MM.1S (cell line): ENCODE measurements at regions not wholly inside any gene's neighbourhood (a gene's known extent, or its start where the extent isn't known, plus 50 kb on each side); places are given as distances from the start of the nearest gene placed in this dataset.

Experiments used
- DNase-seq: peaks from one replicate; pipeline ENCODE4 v3.0.0-alpha.2; 2015
- H2AFZ ChIP-seq: fragments of 300-600 bp; sonication (generic); 2 replicates; pipeline ENCODE4 v1.6.0; 2016; ENCODE audit warnings: antibody characterized with exemption, low read length
- H3F3A ChIP-seq: fragments of 300-600 bp; sonication (generic); 2 replicates; pipeline ENCODE4 v1.6.1; 2016; ENCODE audit warnings: mild to moderate bottlenecking, antibody characterized with exemption, low read length, moderate library complexity, mixed read lengths; ENCODE audit not compliant: insufficient read depth
- H3K27ac ChIP-seq: fragments of 300-600 bp; sonication (generic); 2 replicates; pipeline ENCODE4 v1.5.1; 2016; ENCODE audit warnings: mild to moderate bottlenecking, low read length
- H3K27me3 ChIP-seq: fragments of 300-600 bp; sonication (generic); replicated peaks from 2 replicates; pipeline ENCODE4 v1.6.0; 2016; ENCODE audit warnings: low read length; ENCODE audit not compliant: insufficient read depth
- H3K36me3 ChIP-seq: fragments of 300-600 bp; sonication (generic); replicated peaks from 2 replicates; pipeline ENCODE4 v1.6.1; 2016; ENCODE audit warnings: mild to moderate bottlenecking, low read length, mixed read lengths; ENCODE audit not compliant: insufficient read depth
- H3K4me1 ChIP-seq: fragments of 300-600 bp; sonication (generic); 2 replicates; pipeline ENCODE4 v1.6.1; 2016; ENCODE audit warnings: low read length, mixed read lengths
- H3K4me2 ChIP-seq: fragments of 300-600 bp; sonication (generic); 2 replicates; pipeline ENCODE4 v1.6.0; 2016; ENCODE audit warnings: low read depth, low read length
- H3K4me3 ChIP-seq: fragments of 300-600 bp; sonication (generic); 2 replicates; pipeline ENCODE4 v1.5.1; 2016; ENCODE audit warnings: low read length, mixed read lengths
- H3K79me2 ChIP-seq: fragments of 300-600 bp; sonication (generic); 2 replicates; pipeline ENCODE4 v1.6.1; 2016; ENCODE audit warnings: mixed run types, low read length, mixed read lengths
- H3K9ac ChIP-seq: fragments of 300-600 bp; sonication (generic); 2 replicates; pipeline ENCODE4 v1.6.1; 2016; ENCODE audit warnings: low read length, mixed read lengths
- H3K9me2 ChIP-seq: fragments of 300-600 bp; sonication (generic); replicated peaks from 2 replicates; pipeline ENCODE4 v1.6.1; 2016; ENCODE audit warnings: mild to moderate bottlenecking, low read length, mixed read lengths; ENCODE audit not compliant: insufficient read depth
- H3K9me3 ChIP-seq: fragments of 300-600 bp; sonication (generic); replicated peaks from 2 replicates; pipeline ENCODE4 v1.6.1; 2016; ENCODE audit warnings: mild to moderate bottlenecking, low read length, mixed read lengths; ENCODE audit not compliant: insufficient read depth
- H4K20me1 ChIP-seq: fragments of 300-600 bp; sonication (generic); 2 replicates; pipeline ENCODE4 v1.6.1; 2016; ENCODE audit warnings: mild to moderate bottlenecking, low read length, moderate library complexity, mixed read lengths; ENCODE audit not compliant: insufficient read depth
- CTCF ChIP-seq: fragments of 300-600 bp; sonication (generic); IDR thresholded peaks from 2 replicates; pipeline ENCODE4 v1.5.1; 2016; ENCODE audit warnings: antibody characterized with exemption, low read length, mixed read lengths
- EZH2 ChIP-seq: fragments of 300-600 bp; sonication (generic); optimal IDR thresholded peaks from 2 replicates; pipeline ENCODE3; 2017; ENCODE audit warnings: low read depth, mild to moderate bottlenecking, antibody characterized with exemption, low read length, mixed read lengths
- EZH2phosphoT487 ChIP-seq: fragments of 300-600 bp; sonication (generic); IDR thresholded peaks from 2 replicates; pipeline ENCODE4 v1.6.1; 2018; ENCODE audit warnings: antibody characterized with exemption, low read length

GRCh38 chr2:208556983-208557484, 150.4 kb downstream of the PTH2R start:
- no peak overlapping the region for H2AFZ ChIP-seq
- H3K27me3 ChIP-seq: no peaks in the 10 kb centered on the region
- no peak overlapping the region for H3K27ac ChIP-seq
- no peaks in the 10 kb centered on the region for H3F3A ChIP-seq
- no peak overlapping the region for H3K4me2 ChIP-seq
- no peak for DNase-seq
- TF ChIP-seq EZH2phosphoT487 (no peak), CTCF (no peak), EZH2 (no peak)
- H3K36me3 ChIP-seq: no peaks in the 10 kb centered on the region
- H3K9ac ChIP-seq: no peak overlapping the region
- H3K9me3 ChIP-seq: no peaks in the 10 kb centered on the region
- no peaks in the 10 kb centered on the region for H3K4me1 ChIP-seq
- no peak overlapping the region for H3K4me3 ChIP-seq
- no peaks in the 10 kb centered on the region for H3K79me2 ChIP-seq
- H3K9me2 ChIP-seq: no peaks in the 10 kb centered on the region
- H4K20me1 ChIP-seq: no peaks in the 10 kb centered on the region

- Histone ChIP-seq H3K27ac (no peak overlapping the region), H3K4me3 (no peak overlapping the region), H3K4me2 (no peak overlapping the region), H4K20me1 (no peaks in the 10 kb centered on the region), H2AFZ (no peak overlapping the region), H3K9me2 (no peaks in the 10 kb centered on the region), H3K9me3 (no peaks in the 10 kb centered on the region), H3K9ac (no peak overlapping the region), H3K27me3 (no peaks in the 10 kb centered on the region), H3F3A (no peaks in the 10 kb centered on the region), H3K79me2 (no peaks in the 10 kb centered on the region), H3K4me1 (no peaks in the 10 kb centered on the region), H3K36me3 (no peaks in the 10 kb centered on the region)
- TF ChIP-seq EZH2phosphoT487: no peak
- no peak for TF ChIP-seq CTCF
- no peak for TF ChIP-seq EZH2
- DNase-seq: no peak
Measured at GRCh38 chr2:208565690-208566416, 159.3 kb downstream of the PTH2R start.

- no peaks in the 10 kb centered on the region for H3K9me2 ChIP-seq
- H3K9me3 ChIP-seq: no peaks in the 10 kb centered on the region
- no peaks in the 10 kb centered on the region for H3K79me2 ChIP-seq
- no peaks in the 10 kb centered on the region for H4K20me1 ChIP-seq
- H3F3A ChIP-seq: no peaks in the 10 kb centered on the region
- no peak overlapping the region for H3K27ac ChIP-seq
- TF ChIP-seq EZH2phosphoT487 (no peak), EZH2 (no peak), CTCF (no peak)
- no peaks in the 10 kb centered on the region for H3K36me3 ChIP-seq
- H3K4me2 ChIP-seq: no peak overlapping the region
- H2AFZ ChIP-seq: no peak overlapping the region
- no peak overlapping the region for H3K4me3 ChIP-seq
- H3K9ac ChIP-seq: no peak overlapping the region
- no peaks in the 10 kb centered on the region for H3K4me1 ChIP-seq
- DNase-seq: no peak
- no peaks in the 10 kb centered on the region for H3K27me3 ChIP-seq
Measured at GRCh38 chr2:208568203-208568602, 161.6 kb downstream of the PTH2R start.
